A673 (cell line): ENCODE measurements at regions not wholly inside any gene's neighbourhood (a gene's known extent, or its start where the extent isn't known, plus 50 kb on each side); places are given as distances from the start of the nearest gene placed in this dataset.
"Not testable (repeated sequence)": the region's sequence is repeated elsewhere in the genome, so short reads cannot be mapped to it uniquely, and the experiment has no call there.

Experiments
- EZH2 ChIP-seq: fragments of 200-600 bp; sonication (generic); IDR thresholded peaks from 2 replicates; pipeline ENCODE4 v1.6.1; 2017; ENCODE audit warnings: borderline replicate concordance, low read depth, mild to moderate bottlenecking, mixed read lengths, antibody characterized with exemption, low read length; ENCODE audit not compliant: poor library complexity, severe bottlenecking
- TF ChIP-seq, protein P1 (sequence below): fragments of 300-800, 200-600 bp; sonication (generic); conservative IDR thresholded peaks from 2 replicates; pipeline ENCODE4 v1.5.1; 2017; ENCODE audit warnings: low read depth, mild to moderate bottlenecking, antibody characterized with exemption, low read length, moderate library complexity, mixed read lengths

DNA sequence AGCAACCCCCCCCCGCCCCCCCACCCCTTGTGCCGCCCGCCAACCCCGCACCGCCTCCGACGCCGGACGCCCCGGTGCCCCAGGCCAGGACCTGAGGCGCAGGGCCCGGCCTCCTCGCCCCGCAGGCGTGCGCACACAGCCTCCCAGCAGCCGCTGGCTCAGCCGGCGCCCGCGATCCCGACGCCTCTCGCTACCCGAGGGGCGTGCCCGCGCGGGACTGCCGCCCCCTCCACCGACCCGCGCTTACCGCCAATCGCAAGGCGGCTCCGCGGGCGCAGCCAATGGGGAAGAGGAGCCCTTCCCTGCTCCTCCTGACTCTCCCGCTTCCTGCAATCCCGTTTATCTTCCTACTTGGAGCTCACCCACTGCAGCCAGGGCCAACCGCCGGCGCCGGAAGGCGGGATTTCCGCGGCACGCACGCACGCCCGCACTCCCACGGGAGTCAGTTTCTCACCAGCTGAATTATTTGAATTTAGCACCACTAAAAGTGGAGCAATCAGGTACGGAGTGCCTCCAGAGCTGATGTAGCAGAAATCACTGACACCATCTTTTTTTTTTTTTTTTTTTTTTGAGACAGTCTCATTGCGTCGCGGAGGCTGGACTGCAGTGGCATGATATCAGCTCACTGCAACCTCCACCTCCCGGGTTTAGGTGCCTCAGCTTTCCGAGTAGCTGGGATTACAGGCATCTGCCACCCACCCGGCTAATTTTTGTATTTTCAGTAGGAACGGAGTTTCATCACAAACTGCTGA, 65.0 kb upstream of the TP53TG3D start:
- TF ChIP-seq, protein P1, sequence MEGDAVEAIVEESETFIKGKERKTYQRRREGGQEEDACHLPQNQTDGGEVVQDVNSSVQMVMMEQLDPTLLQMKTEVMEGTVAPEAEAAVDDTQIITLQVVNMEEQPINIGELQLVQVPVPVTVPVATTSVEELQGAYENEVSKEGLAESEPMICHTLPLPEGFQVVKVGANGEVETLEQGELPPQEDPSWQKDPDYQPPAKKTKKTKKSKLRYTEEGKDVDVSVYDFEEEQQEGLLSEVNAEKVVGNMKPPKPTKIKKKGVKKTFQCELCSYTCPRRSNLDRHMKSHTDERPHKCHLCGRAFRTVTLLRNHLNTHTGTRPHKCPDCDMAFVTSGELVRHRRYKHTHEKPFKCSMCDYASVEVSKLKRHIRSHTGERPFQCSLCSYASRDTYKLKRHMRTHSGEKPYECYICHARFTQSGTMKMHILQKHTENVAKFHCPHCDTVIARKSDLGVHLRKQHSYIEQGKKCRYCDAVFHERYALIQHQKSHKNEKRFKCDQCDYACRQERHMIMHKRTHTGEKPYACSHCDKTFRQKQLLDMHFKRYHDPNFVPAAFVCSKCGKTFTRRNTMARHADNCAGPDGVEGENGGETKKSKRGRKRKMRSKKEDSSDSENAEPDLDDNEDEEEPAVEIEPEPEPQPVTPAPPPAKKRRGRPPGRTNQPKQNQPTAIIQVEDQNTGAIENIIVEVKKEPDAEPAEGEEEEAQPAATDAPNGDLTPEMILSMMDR: not testable (repeated sequence)
- not testable (repeated sequence) for TF ChIP-seq EZH2
